A549 (cell line): ENCODE measurements at regions not wholly inside any gene's neighbourhood (a gene's known extent, or its start where the extent isn't known, plus 50 kb on each side); places are given as distances from the start of the nearest gene placed in this dataset.

ENCODE experiments used
- ATAC-seq, 2 experiments: fragments of 200-7000 bp in 1 of 2; fragments of >200 bp in 1 of 2; cut with Nextera tagmentation in 1 of 2; cut with Tn5 transposase in 1 of 2; 3 replicates each; pipeline versions ENCODE4 v1.8.0 to v1.9.1; 2018 to 2020; ENCODE audit warnings: mild to moderate bottlenecking in 1 of 2, moderate library complexity in 1 of 2
- CTCF ChIA-PET: fragments of 300-600 bp; sonication (Branson Sonifier 250); formaldehyde crosslinking; extraction: SDS; loops from one replicate; lab custom pipeline; 2021; ENCODE audit warnings: antibody characterized with exemption, inconsistent platforms; lab: Yijun Ruan, JAX
- POLR2A ChIA-PET: fragments of 350-600 bp; formaldehyde crosslinking; extraction: SDS; loops from one replicate; lab custom pipeline; 2021; ENCODE audit warnings: antibody characterized with exemption, inconsistent platforms; lab: Yijun Ruan, JAX
- DNase-seq, 2 experiments: peaks; one replicate each; pipeline versions ENCODE4 v3.0.0 to v3.0.0-alpha.2; 2011 to 2016; ENCODE audit warnings: low read depth in 1 of 2, low spot score in 1 of 2
- FAIRE-seq: peaks from 2 replicates; lab custom pipeline; 2011; peaks lifted over from hg19 to GRCh38; lab: Jason Lieb, UNC
- H3K27ac ChIP-seq, 2 experiments: fragments of >200 bp; sonication (Bioruptor Twin); formaldehyde crosslinking; 3 replicates each; pipeline ENCODE4 v1.5.1; 2016 to 2017
- H3K4me1 ChIP-seq: fragments of >200 bp; sonication (Bioruptor Twin); formaldehyde crosslinking; 3 replicates; pipeline ENCODE4 v1.6.1; 2016
- H3K4me2 ChIP-seq: fragments of >200 bp; sonication (Bioruptor Twin); formaldehyde crosslinking; 3 replicates; pipeline ENCODE4 v1.6.1; 2016
- H3K4me3 ChIP-seq: fragments of >200 bp; sonication (Bioruptor Twin); formaldehyde crosslinking; 3 replicates; pipeline ENCODE4 v1.5.1; 2016
- H3K9me3 ChIP-seq: fragments of >200 bp; sonication (Bioruptor Twin); formaldehyde crosslinking; 3 replicates; pipeline ENCODE4 v1.6.1; 2016
- BHLHE40 ChIP-seq: IDR thresholded peaks from 2 replicates; pipeline ENCODE4 v1.6.1; 2012; ENCODE audit warnings: low read depth, low read length, inconsistent platforms
- CEBPB ChIP-seq, 2 experiments: fragments of >200 bp in 1 of 2; sonication (Bioruptor Twin) in 1 of 2; formaldehyde crosslinking in 1 of 2; IDR thresholded peaks; 2 replicates each; pipeline ENCODE4 v1.6.1; 2012 to 2016
- CTCF ChIP-seq: fragments of >200 bp; sonication (Bioruptor Twin); formaldehyde crosslinking; IDR thresholded peaks from 3 replicates; pipeline ENCODE4 v1.5.1; 2016
- EHF ChIP-seq: fragments of 250-450 bp; sonication (Bioruptor Pico); IDR thresholded peaks from 2 replicates; pipeline ENCODE4 v1.5.0; 2020; ENCODE audit warnings: mild to moderate bottlenecking
- ELK1 ChIP-seq: fragments of 150-350 bp; IDR thresholded peaks from 2 replicates; pipeline ENCODE4 v1.6.1; 2014; ENCODE audit warnings: low read depth, mild to moderate bottlenecking, low read length
- EP300 ChIP-seq, 2 experiments: fragments of >200 bp; sonication (Bioruptor Twin); formaldehyde crosslinking; IDR thresholded peaks; 2 replicates in 1 of 2; 3 replicates in 1 of 2; pipeline ENCODE4 v1.6.1; 2016 to 2017
- ESRRA ChIP-seq: fragments of 150-350 bp; IDR thresholded peaks from 2 replicates; pipeline ENCODE4 v1.6.1; 2014; ENCODE audit warnings: mild to moderate bottlenecking, low read length, borderline replicate concordance
- FOSL2 ChIP-seq, 2 experiments: fragments of 450-650 bp in 1 of 2; fragments of >200 bp in 1 of 2; sonication (Bioruptor Twin) in 1 of 2; formaldehyde crosslinking; IDR thresholded peaks; 2 replicates each; pipeline versions ENCODE4 v1.5.0 to v1.6.1; 2016 to 2020; ENCODE audit warnings: mild to moderate bottlenecking in 1 of 2, moderate library complexity in 1 of 2
- GATA3 ChIP-seq: IDR thresholded peaks from 2 replicates; pipeline ENCODE4 v1.6.1; 2012; ENCODE audit warnings: borderline replicate concordance
- HDAC2 ChIP-seq: fragments of 200-600 bp; sonication (generic); IDR thresholded peaks from 2 replicates; pipeline ENCODE4 v1.6.1; 2016
- HES2 ChIP-seq: fragments of >200 bp; sonication (Bioruptor Twin); formaldehyde crosslinking; IDR thresholded peaks from 2 replicates; pipeline ENCODE4 v1.6.1; 2016
- HOXB5 ChIP-seq: fragments of 250-450 bp; sonication (Bioruptor Pico); IDR thresholded peaks from 2 replicates; pipeline ENCODE4 v1.5.0; 2020; ENCODE audit warnings: mild to moderate bottlenecking, moderate library complexity
- JUN ChIP-seq, 2 experiments: fragments of >200 bp; sonication (Bioruptor Twin); formaldehyde crosslinking; IDR thresholded peaks; 2 replicates in 1 of 2; 3 replicates in 1 of 2; pipeline ENCODE4 v1.6.1; 2016 to 2017
- NR3C1 ChIP-seq: fragments of >200 bp; sonication (Bioruptor Twin); formaldehyde crosslinking; IDR thresholded peaks from 3 replicates; pipeline ENCODE4 v1.6.1; 2017
- RAD21 ChIP-seq, 2 experiments: fragments of >200 bp in 1 of 2; sonication (Bioruptor Twin) in 1 of 2; formaldehyde crosslinking in 1 of 2; IDR thresholded peaks in 1 of 2; conservative IDR thresholded peaks in 1 of 2; 2 replicates in 1 of 2; 3 replicates in 1 of 2; pipeline ENCODE4 v1.6.1; 2012 to 2018; ENCODE audit warnings: inconsistent platforms in 1 of 2
- REST ChIP-seq: fragments of 200-600 bp; sonication (generic); IDR thresholded peaks from 2 replicates; pipeline ENCODE4 v1.6.1; 2016; ENCODE audit warnings: antibody characterized with exemption, mild to moderate bottlenecking, moderate library complexity
- RNF2 ChIP-seq: fragments of 200-600 bp; sonication (generic); IDR thresholded peaks from 2 replicates; pipeline ENCODE4 v1.6.1; 2016; ENCODE audit warnings: low read depth, mild to moderate bottlenecking, antibody characterized with exemption, moderate library complexity, borderline replicate concordance
- SMC3 ChIP-seq: fragments of >200 bp; sonication (Bioruptor Twin); formaldehyde crosslinking; IDR thresholded peaks from 3 replicates; pipeline ENCODE4 v1.6.1; 2018; ENCODE audit warnings: inconsistent platforms
- WGBS: methylation state at CpG from one replicate; pipeline ENCODE4 v1.1.6; 2017; ENCODE audit errors: missing lambda C conversion rate; 5-methylcytosine and 5-hydroxymethylcytosine counted together

- Histone ChIP-seq H3K4me3 (no peak overlapping the region), H3K4me1 (0 out of 3 replicates have a peak, but pooled peaks cover 5% of the 10 kb centered on the region), H3K4me2 (no peak overlapping the region), H3K9me3 (no peaks in the 10 kb centered on the region), H3K27ac (no peak overlapping the region)
- 42% methylated on average over 8 of the region's 8 CpGs for WGBS
- TF ChIP-seq SMC3 (peak; percentile 83), CTCF (peak; percentile 73), RAD21 (conservative IDR thresholded peaks at IDR 0.05 in 1 of 2, IDR thresholded peaks at IDR 0.05 in 1 of 2) (peak; percentile 67 to 75), REST (no peak)
- FAIRE-seq (peak; percentile 46), ATAC-seq (peak; percentile 52 to 59; a peak in 4 of 6 replicates), DNase-seq (peak; percentile 7 to 52)
- ChIA-PET POLR2A (interaction anchor here (1.3 kb wide), 1 partner anchor 33 kb away, joined by 3 read pairs; no protein-coding TSS in a partner anchor), CTCF (interaction anchor here (0.6 to 2.4 kb wide), 29 partner anchors 9 to 447 kb away, joined by 3 to 16 read pairs (median 3); partner anchors contain the start of gene LINGO2)
These were observed 1201.4 kb upstream of the C9orf72 start for GRCh38 chr9:28774433-28775235.

GRCh38 chr9:28779243-28779642, 1206.0 kb upstream of the C9orf72 start:
- Histone ChIP-seq H3K4me3 (no peak overlapping the region), H3K4me1 (0 out of 3 replicates have a peak, but pooled peaks cover 5% of the 10 kb centered on the region), H3K27ac (no peak overlapping the region), H3K9me3 (no peaks in the 10 kb centered on the region), H3K4me2 (no peak overlapping the region)
- ChIA-PET POLR2A (no interaction called here), CTCF (no interaction called here)
- FAIRE-seq (no peak), DNase-seq (no peak), ATAC-seq (no peak)
- TF ChIP-seq EP300 (IDR thresholded peaks at IDR 0.05), result 0 out of 5 replicates have a peak, but pooled peaks of 1 of the 2 experiments have one; percentile 14
- TF ChIP-seq ESRRA, result no peak
- no peak for TF ChIP-seq FOSL2 (IDR thresholded peaks at IDR 0.05)
- TF ChIP-seq FOSL2 (CRISPR knock-in tag; IDR thresholded peaks at IDR 0.05), result peak; percentile 15; the same call in 1 of the 2 replicates
- TF ChIP-seq NR3C1, result no peak
- TF ChIP-seq HES2, result 0 out of 2 replicates have a peak, but pooled peaks have one; percentile 12
- TF ChIP-seq CEBPB (IDR thresholded peaks at IDR 0.05), result peak; percentile 28 to 66; a peak in 3 of 4 replicates

- H3K27ac ChIP-seq, result no peak overlapping the region
- TF ChIP-seq CEBPB (IDR thresholded peaks at IDR 0.05) (no peak), RAD21 (conservative IDR thresholded peaks at IDR 0.05 in 1 of 2, IDR thresholded peaks at IDR 0.05 in 1 of 2) (no peak), JUN (IDR thresholded peaks at IDR 0.05) (no peak), GATA3 (no peak), RNF2 (no peak), BHLHE40 (no peak), ESRRA (no peak), ELK1 (no peak), EHF (CRISPR knock-in tag) (no peak), HOXB5 (no peak), HDAC2 (no peak)
- H3K4me3 ChIP-seq, result no peak overlapping the region
- FAIRE-seq, result no peak
- ATAC-seq, result no peak
- ChIA-PET POLR2A (no interaction called here), CTCF (interaction anchor here (0.6 kb wide), 1 partner anchor 149 kb away, joined by 3 read pairs; no protein-coding TSS in a partner anchor)
- H3K4me1 ChIP-seq, result 0 out of 3 replicates have a peak, but pooled peaks cover 5% of the 10 kb centered on the region
- no peaks in the 10 kb centered on the region for H3K9me3 ChIP-seq
- no peak overlapping the region for H3K4me2 ChIP-seq
- no peak for DNase-seq
These were observed 1208.2 kb upstream of the C9orf72 start for GRCh38 chr9:28781481-28781880.
